Right lobe of liver (tissue), 6 donors: ENCODE measurements at regions not wholly inside any gene's neighbourhood (a gene's known extent, or its start where the extent isn't known, plus 50 kb on each side); places are given as distances from the start of the nearest gene placed in this dataset.

Experiments
- ATAC-seq, 4 donors: fragments of 200-7000 bp; cut with Tn5 transposase; one replicate each; pipeline ENCODE4 v1.9.1; 2020; ENCODE audit warnings: mild to moderate bottlenecking in 4 of 4, moderate library complexity in 4 of 4
- DNase-seq, 3 donors: peaks; one replicate each; pipeline ENCODE4 v3.0.0-alpha.2; 2020
- H3K27ac ChIP-seq, 3 donors: fragments of 200-600 bp; one replicate each; pipeline ENCODE4 v1.8.0; 2022
- H3K27me3 ChIP-seq, 2 donors: fragments of 200-600 bp; one replicate each; pipeline ENCODE4 v1.8.0; 2022
- H3K36me3 ChIP-seq, 4 donors: fragments of 200-600 bp; sonication (generic) in 1 of 4; one replicate each; pipeline versions ENCODE4 v1.5.1 to v1.8.0; 2017 to 2022; ENCODE audit warnings: control low read depth in 1 of 4
- H3K4me1 ChIP-seq, 4 donors: fragments of 200-600 bp; sonication (generic) in 1 of 4; one replicate each; pipeline versions ENCODE4 v1.5.1 to v1.8.0; 2017 to 2022; ENCODE audit warnings: control low read depth in 1 of 4
- H3K4me3 ChIP-seq, 3 donors: fragments of 200-600 bp; one replicate each; pipeline ENCODE4 v1.8.0; 2022
- H3K9me3 ChIP-seq, 4 donors: fragments of 200-600 bp; sonication (generic) in 1 of 4; one replicate each; pipeline versions ENCODE4 v1.5.1 to v1.8.0; 2017 to 2022; ENCODE audit warnings: control low read depth in 1 of 4
- CTCF ChIP-seq, 4 donors: fragments of 200-600 bp in 3 of 4; fragments of 450-650 bp in 1 of 4; IDR thresholded peaks; one replicate each; pipeline versions ENCODE4 v1.5.1 to v1.8.0; 2016 to 2022; ENCODE audit warnings: antibody characterized with exemption in 4 of 4, mild to moderate bottlenecking in 2 of 4
- POLR2A ChIP-seq: fragments of 450-650 bp; IDR thresholded peaks from one replicate; pipeline ENCODE4 v1.6.1; 2017; ENCODE audit warnings: antibody characterized with exemption, mild to moderate bottlenecking
- WGBS: methylation state at CpG from one replicate; pipeline ENCODE4 v1.1.6; 2018; ENCODE audit warnings: low coverage, low lambda C conversion rate; ENCODE audit not compliant: insufficient coverage; ENCODE audit errors: missing lambda C conversion rate; 5-methylcytosine and 5-hydroxymethylcytosine counted together
- intact Hi-C, 2 donors: fragments of 100-400 bp; cut with DNase I; formaldehyde crosslinking; loops; one replicate each; pipeline versions ENCODE4 v1.11.2 to v1.14.1; 2022
- donor health status: DM: no; HTN: yes; CAD: no.
- donor health status: DM: no; HTN: no; CAD: no.
- donor health status: DM: no; HTN: no; CAD: no.
- donor health status: DM: no; HTN: yes; CAD: no.
- donor health status: DM: no; HTN: yes; CAD: no.

GRCh38 chr22:47369431-47370015, 607.1 kb downstream of the TBC1D22A start:
- H3K36me3 ChIP-seq = no peaks in the 10 kb centered on the region
- intact Hi-C loops = no loop called here
- H3K27ac ChIP-seq = no peak overlapping the region
- peak in 1 of 3 donors; percentile 23 for DNase-seq
- H3K27me3 ChIP-seq = no peaks in the 10 kb centered on the region
- ATAC-seq = no peak
- 30% methylated on average over 2 of the region's 6 CpGs for WGBS
- no peak overlapping the region for H3K4me3 ChIP-seq
- TF ChIP-seq CTCF (IDR thresholded peaks at IDR 0.05) (no peak), POLR2A (no peak)
- no peaks in the 10 kb centered on the region for H3K4me1 ChIP-seq
- no peaks in the 10 kb centered on the region for H3K9me3 ChIP-seq

- H3K4me1 ChIP-seq = no peaks in the 10 kb centered on the region
- no peaks in the 10 kb centered on the region for H3K27me3 ChIP-seq
- WGBS = 10% methylated on average over 2 of the region's 8 CpGs
- TF ChIP-seq POLR2A (no peak), CTCF (IDR thresholded peaks at IDR 0.05) (no peak)
- no peak overlapping the region for H3K4me3 ChIP-seq
- no peaks in the 10 kb centered on the region for H3K9me3 ChIP-seq
- H3K36me3 ChIP-seq = no peaks in the 10 kb centered on the region
- intact Hi-C loops = no loop called here
- ATAC-seq = no peak
- DNase-seq = peak in 1 of 3 donors; percentile 25
- H3K27ac ChIP-seq = no peak overlapping the region
These were observed 606.6 kb downstream of the TBC1D22A start for GRCh38 chr22:47369020-47369419.

- Histone ChIP-seq H3K36me3 (no peaks in the 10 kb centered on the region), H3K9me3 (no peaks in the 10 kb centered on the region), H3K27ac (no peak overlapping the region), H3K27me3 (no peaks in the 10 kb centered on the region), H3K4me3 (no peak overlapping the region), H3K4me1 (no peaks in the 10 kb centered on the region)
- intact Hi-C loops = no loop called here
- TF ChIP-seq POLR2A = no peak
- no peak for TF ChIP-seq CTCF (IDR thresholded peaks at IDR 0.05)
- peak in 2 of 3 donors; percentile 32 to 36 for DNase-seq
- 0% methylated on average over 1 of the region's 21 CpGs for WGBS
- ATAC-seq = no peak
These were observed 605.8 kb downstream of the TBC1D22A start for GRCh38 chr22:47367993-47368945.

- no peaks in the 10 kb centered on the region for H3K4me1 ChIP-seq
- 31% methylated on average over 6 of the region's 7 CpGs for WGBS
- H3K27ac ChIP-seq = no peak overlapping the region
- intact Hi-C loops = no loop called here
- H3K27me3 ChIP-seq = no peaks in the 10 kb centered on the region
- no peaks in the 10 kb centered on the region for H3K36me3 ChIP-seq
- DNase-seq (peak in 2 of 3 donors; percentile 16 to 23), ATAC-seq (no peak)
- H3K4me3 ChIP-seq = no peak overlapping the region
- TF ChIP-seq POLR2A = no peak
- TF ChIP-seq CTCF (IDR thresholded peaks at IDR 0.05) = no peak
- peaks cover 0 to 5% (median 0%) of the 10 kb centered on the region in 4 donors for H3K9me3 ChIP-seq
These were observed 604.7 kb downstream of the TBC1D22A start for GRCh38 chr22:47367107-47367690.
